ENCODE measurements at regions not wholly inside any gene's neighbourhood (a gene's known extent, or its start where the extent isn't known, plus 50 kb on each side); places are given as distances from the start of the nearest gene placed in this dataset.

DNA sequence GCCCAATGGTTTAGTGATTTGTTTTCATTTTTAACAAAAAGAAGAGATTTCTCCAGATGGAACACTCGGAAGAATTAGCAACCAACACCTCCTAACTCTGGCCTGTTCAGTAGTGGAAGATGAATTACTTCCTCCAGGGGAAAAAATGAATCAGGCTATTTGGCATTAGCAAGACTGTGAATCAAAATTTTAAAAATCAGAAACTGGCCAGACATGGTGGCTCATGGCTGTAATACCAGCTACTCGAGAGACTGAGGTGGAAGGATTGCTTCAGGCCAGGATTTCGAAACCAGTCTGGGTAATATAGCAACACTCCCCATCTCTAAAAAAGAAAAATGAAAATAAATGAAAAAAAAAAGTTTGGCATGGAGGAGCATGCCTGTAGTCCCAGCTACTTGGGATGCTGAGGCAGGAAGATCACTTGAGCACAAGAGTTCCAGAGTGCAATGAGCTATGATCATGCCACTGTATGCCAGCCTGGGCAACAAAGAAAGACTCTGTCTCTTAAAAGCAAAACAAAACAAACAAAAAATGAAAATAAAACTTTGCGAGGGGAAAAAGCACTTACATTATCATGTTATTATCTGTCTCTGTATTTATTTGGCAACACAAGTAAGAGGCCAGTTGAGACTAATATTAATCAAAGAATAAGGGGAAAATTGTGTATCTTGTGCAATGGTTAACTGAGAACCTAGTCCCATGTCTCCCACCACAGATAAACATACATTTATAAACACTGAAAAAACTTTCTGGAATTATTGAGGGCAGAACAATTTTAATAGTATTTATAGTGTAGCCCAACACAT, 796.3 kb upstream of the ANO3 start:
- TF ChIP-seq, protein P1, sequence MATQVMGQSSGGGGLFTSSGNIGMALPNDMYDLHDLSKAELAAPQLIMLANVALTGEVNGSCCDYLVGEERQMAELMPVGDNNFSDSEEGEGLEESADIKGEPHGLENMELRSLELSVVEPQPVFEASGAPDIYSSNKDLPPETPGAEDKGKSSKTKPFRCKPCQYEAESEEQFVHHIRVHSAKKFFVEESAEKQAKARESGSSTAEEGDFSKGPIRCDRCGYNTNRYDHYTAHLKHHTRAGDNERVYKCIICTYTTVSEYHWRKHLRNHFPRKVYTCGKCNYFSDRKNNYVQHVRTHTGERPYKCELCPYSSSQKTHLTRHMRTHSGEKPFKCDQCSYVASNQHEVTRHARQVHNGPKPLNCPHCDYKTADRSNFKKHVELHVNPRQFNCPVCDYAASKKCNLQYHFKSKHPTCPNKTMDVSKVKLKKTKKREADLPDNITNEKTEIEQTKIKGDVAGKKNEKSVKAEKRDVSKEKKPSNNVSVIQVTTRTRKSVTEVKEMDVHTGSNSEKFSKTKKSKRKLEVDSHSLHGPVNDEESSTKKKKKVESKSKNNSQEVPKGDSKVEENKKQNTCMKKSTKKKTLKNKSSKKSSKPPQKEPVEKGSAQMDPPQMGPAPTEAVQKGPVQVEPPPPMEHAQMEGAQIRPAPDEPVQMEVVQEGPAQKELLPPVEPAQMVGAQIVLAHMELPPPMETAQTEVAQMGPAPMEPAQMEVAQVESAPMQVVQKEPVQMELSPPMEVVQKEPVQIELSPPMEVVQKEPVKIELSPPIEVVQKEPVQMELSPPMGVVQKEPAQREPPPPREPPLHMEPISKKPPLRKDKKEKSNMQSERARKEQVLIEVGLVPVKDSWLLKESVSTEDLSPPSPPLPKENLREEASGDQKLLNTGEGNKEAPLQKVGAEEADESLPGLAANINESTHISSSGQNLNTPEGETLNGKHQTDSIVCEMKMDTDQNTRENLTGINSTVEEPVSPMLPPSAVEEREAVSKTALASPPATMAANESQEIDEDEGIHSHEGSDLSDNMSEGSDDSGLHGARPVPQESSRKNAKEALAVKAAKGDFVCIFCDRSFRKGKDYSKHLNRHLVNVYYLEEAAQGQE (IDR thresholded peaks at IDR 0.05; ENCODE audit: insufficient replicate concordance, low read depth) = no peak
- TF ChIP-seq, protein P2, sequence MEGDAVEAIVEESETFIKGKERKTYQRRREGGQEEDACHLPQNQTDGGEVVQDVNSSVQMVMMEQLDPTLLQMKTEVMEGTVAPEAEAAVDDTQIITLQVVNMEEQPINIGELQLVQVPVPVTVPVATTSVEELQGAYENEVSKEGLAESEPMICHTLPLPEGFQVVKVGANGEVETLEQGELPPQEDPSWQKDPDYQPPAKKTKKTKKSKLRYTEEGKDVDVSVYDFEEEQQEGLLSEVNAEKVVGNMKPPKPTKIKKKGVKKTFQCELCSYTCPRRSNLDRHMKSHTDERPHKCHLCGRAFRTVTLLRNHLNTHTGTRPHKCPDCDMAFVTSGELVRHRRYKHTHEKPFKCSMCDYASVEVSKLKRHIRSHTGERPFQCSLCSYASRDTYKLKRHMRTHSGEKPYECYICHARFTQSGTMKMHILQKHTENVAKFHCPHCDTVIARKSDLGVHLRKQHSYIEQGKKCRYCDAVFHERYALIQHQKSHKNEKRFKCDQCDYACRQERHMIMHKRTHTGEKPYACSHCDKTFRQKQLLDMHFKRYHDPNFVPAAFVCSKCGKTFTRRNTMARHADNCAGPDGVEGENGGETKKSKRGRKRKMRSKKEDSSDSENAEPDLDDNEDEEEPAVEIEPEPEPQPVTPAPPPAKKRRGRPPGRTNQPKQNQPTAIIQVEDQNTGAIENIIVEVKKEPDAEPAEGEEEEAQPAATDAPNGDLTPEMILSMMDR (IDR thresholded peaks at IDR 0.05; ENCODE audit: insufficient read depth, low read length) = no peak
- no peak for TF ChIP-seq GABPA (IDR thresholded peaks at IDR 0.05; ENCODE audit: low read depth)
